HG02885 (cell line): ENCODE measurements at regions not wholly inside any gene's neighbourhood (a gene's known extent, or its start where the extent isn't known, plus 50 kb on each side); places are given as distances from the start of the nearest gene placed in this dataset.

Experiments
- ATAC-seq: cut with Tn5 transposase; IDR thresholded peaks from one replicate; pipeline ENCODE4 v1.9.1; 2021; ENCODE audit warnings: mild to moderate bottlenecking; ENCODE audit not compliant: unreplicated experiment, poor library complexity

DNA sequence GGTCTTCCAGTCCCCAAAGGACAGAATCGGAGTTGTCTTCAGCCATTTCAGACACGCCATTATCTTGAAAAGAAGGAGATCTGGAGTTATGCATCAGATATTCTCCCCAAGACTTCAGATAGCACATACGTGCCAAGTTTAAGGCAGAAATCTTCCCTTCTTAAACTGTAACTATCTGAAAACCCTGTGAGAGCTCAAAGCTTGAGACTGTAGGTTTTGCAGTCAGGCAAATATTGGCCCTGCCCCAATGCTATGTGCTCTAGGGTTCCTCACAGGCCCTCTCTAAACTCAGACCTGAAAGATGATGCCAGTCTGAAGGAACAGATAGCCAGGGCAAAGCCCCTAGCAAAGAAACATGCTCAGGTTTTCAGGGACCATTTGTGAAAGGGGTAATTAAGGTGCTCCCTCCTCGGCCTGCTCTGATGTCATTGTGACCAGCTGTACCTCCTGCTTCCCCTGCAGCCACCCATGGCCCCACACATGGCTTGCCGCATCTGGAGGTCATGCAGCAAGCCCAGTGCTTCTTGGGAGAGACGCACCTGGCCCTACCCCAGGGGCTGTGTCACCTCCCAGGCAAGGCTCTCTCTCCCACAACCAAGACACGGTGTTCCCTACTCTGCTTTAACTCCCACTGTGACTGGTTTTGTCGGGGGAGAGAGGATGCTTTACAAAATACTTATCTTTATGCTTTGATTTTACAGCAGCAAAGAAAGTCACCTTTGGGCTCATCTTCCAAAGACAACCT, 53.4 kb upstream of the POMGNT2 start:
- ATAC-seq, result no peak

DNA sequence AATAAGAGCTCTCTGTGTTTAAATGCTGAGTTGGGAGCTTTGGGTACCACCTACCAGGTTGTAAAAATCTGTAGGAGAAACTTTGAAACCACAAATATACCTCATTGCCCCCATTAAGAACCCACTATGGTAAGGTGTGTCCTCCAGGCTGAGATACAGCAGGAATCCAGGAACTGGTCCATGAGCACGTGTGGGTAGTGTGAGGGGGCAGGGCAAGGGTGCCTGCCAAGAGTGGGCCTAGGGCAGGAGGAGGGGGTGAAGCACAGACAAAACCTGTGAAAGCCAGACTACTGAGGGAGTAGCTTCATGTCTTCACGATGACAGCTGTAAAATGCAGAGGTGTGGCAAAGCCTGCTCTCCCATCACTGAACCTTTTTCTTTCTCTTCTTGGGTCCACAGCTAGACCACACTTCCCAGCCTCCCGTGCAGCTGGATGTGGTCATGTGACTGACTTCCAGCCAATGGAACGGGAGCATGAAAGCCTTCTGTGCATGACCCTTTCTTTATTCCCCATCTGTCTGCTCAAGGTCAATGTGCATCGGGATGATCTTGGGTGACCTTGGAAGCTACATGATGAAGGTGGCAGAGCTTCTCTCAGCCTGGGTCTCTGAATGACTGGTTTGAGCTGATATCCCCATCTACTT, 51.1 kb upstream of the POMGNT2 start:
- no peak for ATAC-seq

DNA sequence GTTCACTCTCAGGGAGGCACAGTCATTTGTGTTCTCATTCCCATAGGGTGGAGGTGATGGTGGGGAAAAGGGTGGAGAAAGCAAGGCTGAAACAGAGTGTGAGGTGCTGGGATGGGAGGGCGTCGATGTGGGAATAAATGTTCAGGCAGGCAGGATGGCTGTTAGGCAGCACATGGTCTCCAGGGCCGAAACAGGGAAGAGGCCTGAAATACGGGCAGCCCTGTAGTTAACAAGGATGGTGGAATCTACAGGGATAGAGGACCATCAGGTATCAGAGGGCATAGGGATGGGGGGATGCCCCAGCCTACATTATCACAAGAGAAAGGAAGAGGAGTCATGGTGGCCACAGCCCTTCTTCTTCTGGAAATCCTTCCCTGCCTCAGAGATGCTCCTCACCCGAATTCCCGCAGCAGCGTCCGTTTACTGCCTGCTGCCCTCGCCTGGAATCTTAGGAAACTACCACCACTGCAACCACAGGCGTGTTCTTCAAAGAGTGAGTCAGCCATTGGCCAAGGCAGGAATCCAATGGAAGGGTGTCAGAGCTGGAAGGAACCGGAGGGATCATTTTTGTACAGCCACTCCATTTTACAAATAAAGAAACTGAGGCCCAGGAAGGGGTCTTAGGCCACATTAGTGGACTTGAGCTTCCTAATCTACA, 49.7 kb upstream of the POMGNT2 start:
- ATAC-seq, result no peak
